ENCODE measurements at regions not wholly inside any gene's neighbourhood (a gene's known extent, or its start where the extent isn't known, plus 50 kb on each side); places are given as distances from the start of the nearest gene placed in this dataset.

DNA sequence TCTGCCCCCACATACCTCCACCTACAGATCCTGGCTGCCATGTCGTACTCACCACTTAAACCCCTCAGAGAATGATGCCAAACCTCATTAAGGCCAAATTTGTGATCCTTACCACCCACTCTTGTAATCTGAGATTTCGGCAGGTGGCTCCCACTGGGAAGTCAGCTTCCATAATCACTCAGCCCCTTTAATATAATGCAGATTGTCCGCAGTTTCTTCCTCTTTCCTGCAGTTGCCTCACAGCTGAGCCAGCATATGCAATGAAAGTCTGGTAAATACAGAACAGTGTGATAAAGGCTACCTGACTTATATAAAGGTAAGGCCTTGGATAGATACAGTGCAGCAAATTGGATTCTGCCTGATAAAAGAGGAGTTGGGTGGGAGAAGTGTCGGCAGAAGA, 515.2 kb upstream of the TENM4 start:
- TF ChIP-seq CHD2 (IDR thresholded peaks at IDR 0.05; ENCODE audit: low read length) = no peak
- TF ChIP-seq, protein P1, sequence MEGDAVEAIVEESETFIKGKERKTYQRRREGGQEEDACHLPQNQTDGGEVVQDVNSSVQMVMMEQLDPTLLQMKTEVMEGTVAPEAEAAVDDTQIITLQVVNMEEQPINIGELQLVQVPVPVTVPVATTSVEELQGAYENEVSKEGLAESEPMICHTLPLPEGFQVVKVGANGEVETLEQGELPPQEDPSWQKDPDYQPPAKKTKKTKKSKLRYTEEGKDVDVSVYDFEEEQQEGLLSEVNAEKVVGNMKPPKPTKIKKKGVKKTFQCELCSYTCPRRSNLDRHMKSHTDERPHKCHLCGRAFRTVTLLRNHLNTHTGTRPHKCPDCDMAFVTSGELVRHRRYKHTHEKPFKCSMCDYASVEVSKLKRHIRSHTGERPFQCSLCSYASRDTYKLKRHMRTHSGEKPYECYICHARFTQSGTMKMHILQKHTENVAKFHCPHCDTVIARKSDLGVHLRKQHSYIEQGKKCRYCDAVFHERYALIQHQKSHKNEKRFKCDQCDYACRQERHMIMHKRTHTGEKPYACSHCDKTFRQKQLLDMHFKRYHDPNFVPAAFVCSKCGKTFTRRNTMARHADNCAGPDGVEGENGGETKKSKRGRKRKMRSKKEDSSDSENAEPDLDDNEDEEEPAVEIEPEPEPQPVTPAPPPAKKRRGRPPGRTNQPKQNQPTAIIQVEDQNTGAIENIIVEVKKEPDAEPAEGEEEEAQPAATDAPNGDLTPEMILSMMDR (IDR thresholded peaks at IDR 0.05; ENCODE audit: control extremely low read depth in 1 of 3, insufficient read depth in 1 of 3, low read depth in 1 of 3, low read length in 3 of 3) = no peak
- TF ChIP-seq, protein P2, sequence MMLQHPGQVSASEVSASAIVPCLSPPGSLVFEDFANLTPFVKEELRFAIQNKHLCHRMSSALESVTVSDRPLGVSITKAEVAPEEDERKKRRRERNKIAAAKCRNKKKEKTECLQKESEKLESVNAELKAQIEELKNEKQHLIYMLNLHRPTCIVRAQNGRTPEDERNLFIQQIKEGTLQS (IDR thresholded peaks at IDR 0.05; ENCODE audit: insufficient read depth, low read depth, low read length) = no peak

Data from H1 (cell line).